Ecto neural progenitor cell (in vitro differentiated cells): ENCODE measurements at regions not wholly inside any gene's neighbourhood (a gene's known extent, or its start where the extent isn't known, plus 50 kb on each side); places are given as distances from the start of the nearest gene placed in this dataset.
"Not testable (repeated sequence)": the region's sequence is repeated elsewhere in the genome, so short reads cannot be mapped to it uniquely, and the experiment has no call there.

Experiments
- DNase-seq: peaks from one replicate; pipeline ENCODE4 v3.0.0-alpha.2; 2018; ENCODE audit warnings: low spot score

DNA sequence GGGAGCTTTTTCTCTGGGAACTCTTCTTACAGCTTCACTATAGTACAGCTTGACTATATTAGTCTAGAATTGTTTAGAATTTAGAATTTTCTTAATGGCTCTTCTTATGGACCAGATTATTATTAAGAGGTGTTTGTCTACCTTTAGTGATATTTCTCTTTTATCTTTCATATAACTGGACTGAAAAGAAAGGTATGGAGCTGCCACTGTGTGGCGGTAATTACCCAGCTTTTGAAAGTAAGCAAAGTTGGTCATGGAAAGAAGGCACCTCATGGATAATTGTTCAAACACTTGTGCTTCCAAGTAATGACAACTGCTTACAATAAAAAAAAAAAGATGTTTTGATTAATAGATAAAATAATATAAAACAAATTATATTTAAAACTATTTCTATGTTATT lies 1112.5 kb downstream of the TECRL start:
- DNase-seq: no peak

DNA sequence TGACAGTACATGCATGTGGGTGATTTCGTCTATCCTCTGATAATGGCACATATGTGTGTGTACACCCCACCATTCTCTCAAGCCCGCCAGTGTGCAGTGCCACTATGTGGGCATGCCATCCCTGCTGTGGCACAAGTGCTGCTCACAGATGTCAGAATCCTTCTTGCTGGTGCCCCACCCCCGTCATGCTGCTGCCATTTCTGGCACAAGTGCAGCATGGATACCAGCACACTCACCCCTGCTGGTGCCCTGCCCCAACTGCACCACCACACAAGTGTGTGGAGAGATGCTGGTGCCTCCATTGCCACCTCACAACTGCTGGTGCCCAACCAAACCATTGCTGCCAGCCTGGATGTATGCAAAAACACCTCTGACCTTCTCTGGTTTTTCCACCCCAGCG lies 1133.8 kb downstream of the TECRL start:
- no peak for DNase-seq

DNA sequence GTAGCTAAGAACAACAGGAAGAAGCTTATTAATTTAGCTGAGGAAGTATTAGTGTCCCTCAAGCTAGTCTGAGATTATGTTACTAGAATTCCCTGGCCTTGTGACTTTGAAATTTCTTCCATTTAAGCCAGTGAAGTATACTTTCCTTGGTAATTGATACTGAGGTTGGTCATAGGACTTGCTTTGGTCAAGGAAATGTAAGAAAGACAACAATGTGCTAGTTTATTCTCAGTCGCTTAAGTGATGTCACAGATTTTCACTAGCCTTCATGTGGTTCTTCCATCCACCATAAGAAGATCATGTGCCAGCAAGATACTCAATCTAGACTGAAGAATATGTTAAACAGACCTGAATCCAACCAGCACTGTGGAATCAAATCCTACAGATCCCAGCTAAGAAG lies 1140.1 kb downstream of the TECRL start:
- no peak for DNase-seq

DNA sequence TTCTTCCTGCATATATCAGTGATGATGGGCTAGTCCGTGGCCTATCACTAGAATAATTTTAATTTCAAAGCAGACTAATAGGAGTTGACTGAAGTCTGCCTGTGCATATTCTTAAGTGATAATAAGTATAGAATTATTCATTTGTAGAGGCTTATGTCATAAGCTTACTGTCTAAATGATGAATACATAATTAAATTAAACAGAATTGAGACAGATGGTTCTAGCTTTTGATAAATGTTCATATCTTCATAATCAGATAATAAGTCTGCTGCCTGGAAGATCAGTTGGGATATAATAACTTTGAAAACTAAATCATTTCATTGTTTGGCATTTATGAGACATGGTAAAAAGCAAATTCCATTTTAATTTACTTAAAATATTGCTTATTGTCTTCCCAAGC lies 1175.6 kb downstream of the TECRL start:
- DNase-seq: no peak

DNA sequence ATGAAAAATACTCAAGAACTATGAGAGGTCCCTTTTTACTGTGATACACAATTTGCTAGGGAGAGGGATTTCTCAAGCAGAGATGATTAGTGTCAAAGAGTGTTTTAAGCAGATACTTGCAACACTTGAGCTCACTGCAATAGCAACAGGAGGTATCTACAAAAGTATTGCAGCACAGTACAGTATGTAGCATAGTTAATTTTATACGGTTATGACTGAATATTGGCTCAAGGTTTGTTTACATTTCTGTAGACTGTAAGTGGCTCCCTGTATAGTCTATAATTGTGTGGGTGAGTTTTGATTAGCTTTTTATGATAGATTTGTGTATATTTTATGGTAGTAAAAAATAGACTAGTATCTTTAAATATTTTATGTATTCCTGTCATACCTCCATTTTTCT lies 1177.2 kb downstream of the TECRL start:
- no peak for DNase-seq

DNA sequence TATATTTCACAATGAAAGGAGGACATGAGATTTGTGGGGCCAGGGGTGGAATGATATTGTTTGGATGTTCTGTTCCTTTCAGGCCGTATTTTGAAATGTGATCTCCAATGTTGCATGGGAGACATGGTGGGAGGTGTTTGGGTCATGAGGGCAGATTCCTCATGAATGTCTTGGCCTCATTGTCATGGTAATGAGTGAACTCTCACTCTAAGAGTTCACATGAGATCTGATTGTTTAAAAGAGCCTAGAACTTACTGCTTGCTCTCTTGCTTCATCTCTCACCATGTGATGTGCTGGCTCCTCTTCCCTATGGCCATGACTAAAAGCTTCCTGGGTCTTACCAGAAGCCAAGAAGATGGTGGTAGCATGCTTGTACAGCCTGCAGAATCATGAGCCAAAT lies 1183.0 kb downstream of the TECRL start:
- no peak for DNase-seq

DNA sequence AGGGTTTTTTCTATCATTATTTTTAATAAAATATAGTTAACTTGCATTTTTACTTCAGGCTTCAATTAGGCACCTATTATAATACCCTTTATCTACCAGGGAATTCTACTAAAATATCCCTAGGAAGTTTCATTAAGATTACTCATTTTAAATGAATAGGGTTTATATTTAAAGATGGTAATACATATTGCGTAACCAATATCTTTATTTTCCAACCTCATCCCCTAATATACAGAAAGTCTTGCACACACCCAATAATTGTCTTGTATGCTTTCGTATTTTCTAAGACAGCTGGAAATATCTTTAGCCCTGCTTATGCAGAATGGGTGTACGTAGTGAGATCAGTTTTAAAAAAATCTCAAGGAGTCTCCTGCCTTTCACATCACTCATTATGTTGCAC lies 1186.8 kb downstream of the TECRL start:
- DNase-seq: no peak

DNA sequence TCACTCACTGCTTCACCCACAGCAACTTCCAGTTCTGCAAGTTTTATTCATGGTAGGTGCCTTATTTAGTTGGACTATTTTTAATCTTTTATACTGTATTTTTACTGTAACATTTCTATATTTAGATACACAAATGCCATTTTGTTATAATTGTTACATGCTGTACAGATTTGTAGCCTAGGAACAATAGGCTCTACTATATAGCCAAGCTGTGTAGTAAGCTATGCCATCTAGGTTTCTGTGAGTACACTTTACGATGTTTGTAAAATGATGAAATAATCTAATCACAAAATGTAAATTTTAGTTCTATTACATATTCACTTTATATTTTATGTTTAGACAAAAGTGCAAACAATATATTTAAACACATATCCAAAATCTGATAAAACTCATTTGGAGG lies 1187.8 kb downstream of the TECRL start:
- DNase-seq: no peak

DNA sequence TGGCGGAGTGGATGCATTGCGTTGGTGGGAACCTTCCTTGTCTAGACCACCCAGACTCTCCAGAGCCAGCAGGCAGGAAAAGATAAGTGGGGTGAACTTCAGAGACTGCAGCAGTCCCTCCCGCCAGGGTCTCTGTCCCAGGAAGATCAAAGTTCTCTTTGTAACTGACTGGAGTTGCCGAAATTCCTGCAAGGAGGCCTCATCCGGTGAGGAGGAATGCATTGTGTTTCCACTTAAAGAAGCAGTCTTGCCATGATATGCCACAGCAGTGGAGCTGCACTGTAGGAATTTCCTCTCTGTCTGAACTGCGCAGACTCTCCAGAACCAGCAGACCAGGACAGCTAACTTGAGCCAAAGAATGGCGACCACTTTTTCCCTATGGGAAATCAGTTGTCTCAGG lies 1190.4 kb downstream of the TECRL start:
- DNase-seq: peak; percentile 50

DNA sequence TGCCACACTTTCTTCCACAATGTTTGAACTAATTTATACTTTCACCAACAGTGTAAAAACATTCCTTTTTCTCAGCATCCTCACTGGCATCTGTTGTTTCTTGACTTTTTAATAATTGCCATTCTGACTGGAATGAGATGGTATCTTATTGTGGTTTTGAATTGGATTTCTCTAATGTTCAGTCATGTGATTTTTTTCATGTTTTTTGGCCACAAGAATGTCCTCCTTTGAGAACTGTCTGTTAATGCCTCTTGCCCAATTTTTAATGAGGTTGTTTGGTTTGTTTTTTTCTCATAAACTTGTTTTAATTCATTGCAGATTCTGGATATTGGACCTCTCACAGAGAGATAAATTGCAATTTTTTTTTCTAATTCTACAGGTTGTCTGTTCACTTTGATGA lies 1195.2 kb downstream of the TECRL start:
- no peak for DNase-seq

DNA sequence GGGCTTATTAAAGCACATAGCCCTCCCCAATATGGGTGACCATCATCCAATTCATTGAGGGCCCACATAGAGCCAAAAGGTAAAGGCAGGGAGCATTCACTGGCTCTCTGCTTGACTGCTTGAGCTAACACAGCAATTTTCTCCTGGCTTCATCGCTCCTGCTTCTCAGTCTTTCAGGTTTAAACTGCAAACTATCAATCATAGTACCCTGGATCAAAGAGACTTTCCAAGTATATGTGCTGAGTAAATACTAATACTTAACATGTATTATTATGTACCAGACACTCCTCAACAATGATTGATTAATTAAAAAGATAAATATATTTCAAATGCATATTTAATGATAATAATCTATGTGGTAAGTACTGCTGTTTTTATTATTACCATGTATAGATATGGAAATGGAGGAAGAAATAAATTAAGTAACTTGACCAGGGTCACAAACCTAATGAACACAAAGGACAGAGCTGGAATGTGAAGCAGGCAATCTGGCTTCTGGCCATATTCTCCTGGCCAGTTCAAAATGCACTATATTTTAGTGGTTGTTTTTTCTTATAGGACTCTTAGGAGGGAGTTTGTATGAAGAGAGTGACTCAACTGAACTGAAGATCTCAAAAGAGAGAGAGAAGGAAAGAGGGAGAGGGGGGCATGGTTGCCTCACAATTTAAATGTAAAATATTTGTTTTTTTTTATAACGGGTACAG lies 1197.3 kb downstream of the TECRL start:
- no peak for DNase-seq

DNA sequence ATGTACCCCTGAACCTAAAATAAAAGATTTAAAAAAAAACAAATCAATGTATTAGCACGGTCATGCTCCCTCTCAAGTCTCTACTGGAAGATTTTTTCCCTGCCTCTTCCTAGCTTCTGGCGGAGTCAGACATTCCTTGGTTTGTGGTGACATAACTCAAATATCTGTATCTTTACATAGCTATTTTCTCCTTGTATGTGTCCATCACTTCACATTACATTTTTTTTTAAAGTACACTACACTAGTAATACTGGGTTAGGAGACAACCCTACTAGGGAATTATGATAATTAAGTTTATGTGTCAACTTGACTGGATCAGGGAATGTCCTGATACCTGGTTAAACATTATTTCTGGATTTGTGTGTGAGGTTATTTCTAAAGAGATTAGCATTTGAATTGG lies 1197.9 kb downstream of the TECRL start:
- DNase-seq: no peak

DNA sequence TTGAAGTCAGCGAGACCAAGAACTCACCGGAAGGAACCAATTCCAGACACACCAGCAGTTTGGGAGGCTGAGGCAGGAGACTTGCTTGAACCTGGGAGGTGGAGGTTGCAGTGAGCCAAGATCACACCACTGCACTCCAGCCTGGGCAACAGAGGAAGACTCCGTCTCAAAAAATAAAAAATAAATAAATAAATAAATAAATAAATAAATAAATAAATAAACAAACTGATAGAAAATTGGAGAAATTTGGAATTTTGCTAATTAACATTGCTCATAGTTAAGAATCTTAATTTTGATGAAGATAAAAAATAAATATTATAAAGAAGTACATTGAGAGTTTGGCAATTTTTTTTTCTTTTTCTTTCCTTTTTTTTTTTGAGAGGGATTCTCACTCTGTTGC lies 1216.2 kb downstream of the TECRL start:
- DNase-seq: not testable (repeated sequence)

DNA sequence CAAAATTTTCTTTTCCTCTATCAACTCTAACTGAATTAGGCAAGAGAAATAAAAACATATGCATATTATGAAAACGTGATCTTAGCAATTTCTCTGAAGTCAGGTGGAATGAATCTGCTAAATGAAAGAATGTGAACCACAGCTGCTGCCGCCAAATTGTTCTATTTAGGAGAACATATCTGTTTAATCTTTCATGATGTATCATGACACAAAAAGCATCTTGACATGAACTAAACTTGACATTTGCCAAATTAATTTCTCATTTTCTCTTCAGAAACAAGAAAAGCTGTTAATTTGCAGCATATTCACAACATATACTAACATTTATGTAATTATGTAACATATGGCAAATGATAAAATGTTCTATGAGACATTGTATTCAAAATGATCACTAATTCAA lies 1237.9 kb downstream of the TECRL start:
- no peak for DNase-seq

DNA sequence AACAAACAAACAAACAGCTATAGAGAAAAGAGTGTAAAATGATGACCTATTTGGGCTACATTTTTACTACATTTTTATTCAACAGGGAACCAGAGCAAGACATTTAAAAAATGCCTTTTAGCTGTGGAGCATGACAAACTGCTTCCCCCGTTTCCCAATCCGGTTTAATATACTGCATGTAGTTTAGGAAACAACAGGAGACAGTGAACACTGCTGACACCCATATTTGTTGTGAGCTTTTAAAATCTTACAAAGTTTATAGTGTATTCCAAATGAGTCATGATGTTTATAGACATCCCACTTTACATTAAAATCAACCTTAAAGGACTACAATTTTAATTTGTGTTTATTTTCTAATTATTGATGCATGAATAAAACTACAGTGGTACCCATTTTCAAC lies 1238.3 kb downstream of the TECRL start:
- DNase-seq: no peak

DNA sequence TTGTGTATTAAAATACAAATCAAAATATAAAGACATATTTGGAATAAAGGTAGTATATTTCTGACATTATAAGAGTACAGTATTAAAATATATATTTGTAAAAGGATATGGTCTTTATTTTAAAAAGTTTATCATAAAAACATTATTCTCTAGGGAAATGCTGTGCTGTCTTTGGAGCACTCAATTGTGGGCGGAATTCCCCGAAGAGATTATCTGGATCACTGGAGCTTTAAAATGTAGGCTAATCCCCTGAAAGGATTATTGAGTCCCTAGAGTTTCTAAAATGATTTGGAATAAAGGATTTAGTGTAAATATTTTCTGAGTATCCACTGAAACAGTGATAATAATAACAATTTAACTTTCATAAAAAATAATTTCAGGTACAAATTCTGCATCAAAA lies 1239.4 kb downstream of the TECRL start:
- DNase-seq: no peak

DNA sequence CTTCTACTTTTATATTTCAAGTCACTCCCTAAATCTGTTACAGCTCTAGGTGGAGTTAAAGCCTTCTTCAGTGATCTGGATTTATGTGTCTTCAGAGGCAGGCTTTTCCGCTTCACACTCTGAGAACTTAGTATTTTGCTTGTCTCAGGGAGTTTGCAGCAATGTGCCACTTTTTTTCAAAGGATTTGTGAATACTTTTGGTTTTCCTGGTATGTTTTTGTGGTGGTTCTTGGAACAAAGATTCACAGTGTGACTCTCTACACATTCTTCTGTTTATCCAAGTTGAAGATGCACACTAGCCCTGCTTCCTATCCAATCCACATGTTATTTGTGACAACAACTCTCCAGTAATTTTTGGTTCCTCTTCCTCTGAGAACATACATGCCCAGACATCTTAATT lies 1253.7 kb downstream of the TECRL start:
- DNase-seq: no peak

DNA sequence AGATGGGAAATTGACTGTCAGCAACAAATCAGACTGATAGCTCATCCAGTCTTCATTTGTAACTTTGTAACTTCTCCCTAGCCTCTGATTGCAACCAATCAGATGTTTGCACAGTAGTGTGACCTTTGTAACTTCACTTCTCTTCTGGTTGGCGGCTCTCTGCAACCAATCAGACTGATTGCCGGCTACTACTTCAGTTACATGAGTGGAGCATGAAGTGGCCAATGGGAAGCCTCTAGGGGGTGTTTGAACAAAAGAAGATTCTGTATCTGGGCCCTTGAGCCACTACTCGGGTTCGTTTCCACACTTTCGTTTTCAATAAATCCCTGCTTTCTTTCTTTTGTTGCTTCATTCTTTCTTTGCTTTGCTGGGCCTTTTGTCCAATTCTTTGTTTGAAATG lies 1285.8 kb downstream of the TECRL start:
- no peak for DNase-seq

DNA sequence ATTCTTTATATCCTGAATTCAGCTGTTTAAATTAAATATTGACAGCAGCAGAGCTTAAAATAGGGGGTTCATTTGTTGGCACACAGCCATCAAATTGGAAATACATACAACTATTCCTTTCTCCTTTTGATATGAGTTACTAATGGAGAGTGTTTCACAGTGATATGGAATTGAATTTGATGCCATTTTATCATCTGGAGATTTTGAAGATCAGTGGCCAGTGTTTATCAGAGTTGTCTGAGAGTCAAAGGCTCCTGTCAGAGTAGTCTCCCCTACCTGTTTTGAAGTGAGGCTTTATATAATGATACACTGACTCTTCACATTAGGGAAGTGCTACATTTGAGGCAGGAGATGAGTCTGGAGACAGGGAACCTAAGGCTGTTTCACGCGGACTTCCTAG lies 1286.3 kb downstream of the TECRL start:
- DNase-seq: no peak

DNA sequence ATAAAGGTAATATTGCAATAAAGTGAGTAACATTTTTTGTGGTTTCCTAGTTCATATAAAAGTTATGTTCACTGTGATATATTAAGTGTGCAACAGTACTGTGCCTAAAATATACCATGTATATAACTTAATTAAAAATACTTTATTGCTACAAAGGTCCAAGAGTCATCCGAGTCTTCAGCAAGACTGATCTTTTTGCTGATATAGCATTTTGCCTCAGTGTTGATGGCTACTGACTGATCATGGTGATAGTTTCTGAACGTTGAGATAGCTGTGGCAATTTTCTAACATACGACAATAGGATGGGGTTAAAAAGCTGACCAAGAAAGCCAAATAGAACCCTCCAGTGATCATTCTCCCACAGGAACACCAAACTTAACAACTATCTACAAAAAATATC lies 1302.7 kb downstream of the TECRL start:
- no peak for DNase-seq

DNA sequence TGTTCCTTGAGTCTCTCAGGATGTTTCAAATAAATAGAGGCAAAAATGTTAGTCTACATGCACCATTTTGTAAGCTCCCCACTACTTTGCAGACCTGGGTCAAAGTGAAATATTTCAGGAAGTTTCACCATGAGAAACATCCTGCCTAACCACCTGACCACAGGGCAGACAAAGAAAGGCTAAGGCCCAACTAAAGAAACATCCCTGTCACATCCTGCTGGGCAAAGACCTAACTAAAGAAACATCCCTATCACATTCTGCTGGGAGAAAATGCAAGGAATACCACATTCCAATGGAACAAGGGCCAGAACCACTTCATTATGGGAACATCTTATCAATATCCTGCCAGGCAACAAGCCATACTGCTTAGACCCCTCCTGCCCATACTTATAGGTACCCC lies 1303.4 kb downstream of the TECRL start:
- DNase-seq: no peak

DNA sequence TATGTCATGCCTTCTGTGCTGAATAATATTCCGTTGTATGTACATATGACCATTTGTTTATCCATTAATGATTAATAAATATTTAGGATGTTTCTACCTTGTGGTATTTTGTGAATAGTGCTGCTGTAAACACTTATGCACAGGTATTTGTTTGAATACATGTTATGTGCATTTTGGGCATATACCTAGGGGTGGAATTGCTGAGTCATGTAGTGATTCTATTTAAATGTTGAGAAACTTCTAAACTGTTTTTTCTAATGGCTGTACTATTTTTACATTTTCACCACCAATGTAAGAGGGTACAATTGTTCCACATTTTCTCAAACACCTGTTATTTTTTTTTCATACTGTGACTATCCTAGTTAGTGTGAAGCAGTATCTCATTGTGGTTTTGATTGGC lies 1318.6 kb downstream of the TECRL start:
- no peak for DNase-seq

DNA sequence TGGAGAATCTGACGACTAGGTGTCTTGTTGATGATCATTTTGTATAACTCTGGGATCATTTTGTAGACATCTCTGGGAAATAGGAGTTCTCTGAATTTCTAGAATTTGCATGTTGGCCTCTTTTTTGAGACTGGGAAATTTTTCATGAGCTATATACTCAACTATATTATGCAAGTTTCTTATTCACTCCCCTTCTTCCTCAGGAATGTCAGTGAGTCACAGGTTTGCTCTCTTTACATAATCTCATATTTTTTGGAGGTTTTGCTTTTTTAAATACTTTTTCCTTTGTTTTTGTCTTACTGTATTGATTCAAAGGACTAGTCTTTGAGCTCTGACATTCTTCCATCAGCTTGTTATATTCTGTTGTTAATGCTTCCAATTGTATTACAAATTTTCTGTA lies 1324.2 kb downstream of the TECRL start:
- no peak for DNase-seq

DNA sequence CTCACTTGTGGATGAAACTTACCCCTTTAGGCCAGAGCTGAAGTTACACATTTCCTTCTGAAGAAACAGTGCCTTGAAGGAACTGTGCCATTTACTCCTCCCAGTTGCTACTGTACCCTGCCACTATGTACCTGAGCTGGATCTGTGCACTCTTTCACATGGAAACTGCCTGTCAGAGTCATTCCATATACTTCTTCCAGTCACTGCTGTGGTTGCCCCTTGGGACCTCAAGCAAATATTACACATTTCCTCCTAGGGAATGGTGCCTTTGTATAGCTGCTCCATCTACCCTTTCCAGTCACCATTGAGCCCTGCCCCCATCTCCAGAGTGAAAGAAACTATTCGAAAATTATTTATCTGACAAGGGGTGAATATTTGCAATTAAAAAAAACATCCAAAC lies 1328.3 kb downstream of the TECRL start:
- DNase-seq: no peak

DNA sequence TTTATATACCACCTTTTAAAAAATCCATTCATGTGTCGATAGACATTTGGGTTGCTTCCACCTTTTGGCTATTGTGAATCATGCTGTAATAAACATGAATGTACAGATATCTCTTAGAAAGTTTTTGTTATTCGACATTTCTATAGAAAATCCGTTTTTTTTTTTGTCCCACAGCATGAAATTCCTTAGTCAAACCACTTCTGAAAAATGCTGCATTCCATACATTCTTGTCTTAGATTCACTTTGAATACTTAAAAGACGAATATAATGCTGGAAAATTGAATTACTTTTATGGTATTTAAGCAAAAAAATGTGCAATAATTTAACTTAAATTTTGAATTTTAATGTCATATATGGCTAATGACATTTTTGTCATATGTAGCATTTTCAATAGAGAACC lies 1345.5 kb downstream of the TECRL start:
- no peak for DNase-seq
